ENCODE measurements at regions not wholly inside any gene's neighbourhood (a gene's known extent, or its start where the extent isn't known, plus 50 kb on each side); places are given as distances from the start of the nearest gene placed in this dataset.

- DNase-seq: no peak
These were observed 194.9 kb upstream of the BTG1 start for GRCh38 chr12:92340441-92341064.

GRCh38 chr12:92340003-92340402, 194.4 kb upstream of the BTG1 start:
- no peak for DNase-seq

- DNase-seq: no peak
These were observed 193.7 kb upstream of the BTG1 start for GRCh38 chr12:92339198-92339821.

GRCh38 chr12:92338671-92339070, 193.0 kb upstream of the BTG1 start:
- DNase-seq: no peak

- DNase-seq: no peak
These were observed 192.5 kb upstream of the BTG1 start for GRCh38 chr12:92338102-92338501.

- DNase-seq: no peak
These were observed 191.5 kb upstream of the BTG1 start for GRCh38 chr12:92337128-92337527.

GRCh38 chr12:92336641-92337040, 191.0 kb upstream of the BTG1 start:
- no peak for DNase-seq

GRCh38 chr12:92335831-92336230, 190.2 kb upstream of the BTG1 start:
- DNase-seq: no peak

- DNase-seq: no peak
These were observed 188.9 kb upstream of the BTG1 start for GRCh38 chr12:92334552-92334951.

GRCh38 chr12:92332552-92332951, 186.9 kb upstream of the BTG1 start:
- DNase-seq: no peak

GRCh38 chr12:92331383-92331782, 185.7 kb upstream of the BTG1 start:
- no peak for DNase-seq

GRCh38 chr12:92330654-92331053, 185.0 kb upstream of the BTG1 start:
- no peak for DNase-seq

GRCh38 chr12:92326877-92327276, 181.2 kb upstream of the BTG1 start:
- DNase-seq: no peak

GRCh38 chr12:92324849-92325500, 179.3 kb upstream of the BTG1 start:
- no peak for DNase-seq

- DNase-seq: no peak
These were observed 166.9 kb upstream of the BTG1 start for GRCh38 chr12:92312463-92312964.

GRCh38 chr12:92304371-92305055, 158.9 kb upstream of the BTG1 start:
- no peak for DNase-seq

GRCh38 chr12:92302041-92302829, 156.6 kb upstream of the BTG1 start:
- no peak for DNase-seq

GRCh38 chr12:92301356-92301755, 155.7 kb upstream of the BTG1 start:
- no peak for DNase-seq

GRCh38 chr12:92300777-92301176, 155.1 kb upstream of the BTG1 start:
- DNase-seq: no peak

GRCh38 chr12:92299744-92300143, 154.1 kb upstream of the BTG1 start:
- DNase-seq: no peak

- DNase-seq: no peak
These were observed 153.7 kb upstream of the BTG1 start for GRCh38 chr12:92299344-92299743.

GRCh38 chr12:92297932-92298696, 152.5 kb upstream of the BTG1 start:
- peak; percentile 44 for DNase-seq
